ENCODE measurements at regions not wholly inside any gene's neighbourhood (a gene's known extent, or its start where the extent isn't known, plus 50 kb on each side); places are given as distances from the start of the nearest gene placed in this dataset.

DNA sequence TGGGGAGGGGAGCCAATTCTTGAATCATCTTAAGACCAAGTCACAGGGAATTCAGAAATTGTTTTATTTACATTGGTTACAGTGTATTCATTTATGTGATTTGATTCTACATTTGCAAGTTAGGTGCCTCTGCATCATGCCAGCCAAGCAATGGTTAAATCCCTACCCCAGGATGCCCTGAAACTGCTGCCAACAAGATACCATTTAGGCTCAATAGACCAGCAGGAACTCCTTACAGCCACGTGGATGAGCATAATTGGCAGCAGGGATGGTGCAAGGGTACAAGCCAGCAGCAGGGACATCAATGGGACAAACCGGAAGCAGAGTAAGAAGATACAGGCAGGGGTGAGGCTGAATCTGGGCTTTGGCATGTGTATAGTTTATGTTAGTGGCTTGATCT lies 72.4 kb upstream of the NBEA start:
- H3K27me3 ChIP-seq (ENCODE audit: control insufficient read depth in 2 of 2, insufficient read depth in 2 of 2, low read length in 2 of 2), result no peaks in the 10 kb centered on the region
- H3K4me2 ChIP-seq (ENCODE audit: insufficient read depth, low read length), result no peak overlapping the region
- H3K36me3 ChIP-seq (ENCODE audit: control insufficient read depth in 2 of 2, extremely low read depth in 1 of 2, insufficient read depth in 2 of 2, low read length in 2 of 2), result no peaks in the 10 kb centered on the region
- TF ChIP-seq, protein P1, sequence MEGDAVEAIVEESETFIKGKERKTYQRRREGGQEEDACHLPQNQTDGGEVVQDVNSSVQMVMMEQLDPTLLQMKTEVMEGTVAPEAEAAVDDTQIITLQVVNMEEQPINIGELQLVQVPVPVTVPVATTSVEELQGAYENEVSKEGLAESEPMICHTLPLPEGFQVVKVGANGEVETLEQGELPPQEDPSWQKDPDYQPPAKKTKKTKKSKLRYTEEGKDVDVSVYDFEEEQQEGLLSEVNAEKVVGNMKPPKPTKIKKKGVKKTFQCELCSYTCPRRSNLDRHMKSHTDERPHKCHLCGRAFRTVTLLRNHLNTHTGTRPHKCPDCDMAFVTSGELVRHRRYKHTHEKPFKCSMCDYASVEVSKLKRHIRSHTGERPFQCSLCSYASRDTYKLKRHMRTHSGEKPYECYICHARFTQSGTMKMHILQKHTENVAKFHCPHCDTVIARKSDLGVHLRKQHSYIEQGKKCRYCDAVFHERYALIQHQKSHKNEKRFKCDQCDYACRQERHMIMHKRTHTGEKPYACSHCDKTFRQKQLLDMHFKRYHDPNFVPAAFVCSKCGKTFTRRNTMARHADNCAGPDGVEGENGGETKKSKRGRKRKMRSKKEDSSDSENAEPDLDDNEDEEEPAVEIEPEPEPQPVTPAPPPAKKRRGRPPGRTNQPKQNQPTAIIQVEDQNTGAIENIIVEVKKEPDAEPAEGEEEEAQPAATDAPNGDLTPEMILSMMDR (IDR thresholded peaks at IDR 0.05; ENCODE audit: extremely low read depth in 1 of 2, insufficient read depth in 1 of 2, low read depth in 1 of 2, low read length in 2 of 2), result no peak
- no peak for TF ChIP-seq FOS (IDR thresholded peaks at IDR 0.05; ENCODE audit: borderline replicate concordance, insufficient read depth, low read length)
- TF ChIP-seq MYC (IDR thresholded peaks at IDR 0.05; ENCODE audit: low read depth, low read length), result no peak
- TF ChIP-seq, protein P2, sequence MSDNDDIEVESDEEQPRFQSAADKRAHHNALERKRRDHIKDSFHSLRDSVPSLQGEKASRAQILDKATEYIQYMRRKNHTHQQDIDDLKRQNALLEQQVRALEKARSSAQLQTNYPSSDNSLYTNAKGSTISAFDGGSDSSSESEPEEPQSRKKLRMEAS (IDR thresholded peaks at IDR 0.05; ENCODE audit: insufficient read depth, insufficient read length), result no peak
- TF ChIP-seq JUN (IDR thresholded peaks at IDR 0.05; ENCODE audit: borderline replicate concordance, insufficient read depth, insufficient read length, low read depth), result no peak
- no peak for TF ChIP-seq POLR2AphosphoS5 (IDR thresholded peaks at IDR 0.05; ENCODE audit: insufficient read depth, low read depth, low read length)
- no peak for TF ChIP-seq GATA2 (IDR thresholded peaks at IDR 0.05; ENCODE audit: insufficient read depth, insufficient read length, low read depth, low read length)
- no peak for TF ChIP-seq EZH2 (IDR thresholded peaks at IDR 0.05; ENCODE audit: borderline replicate concordance, low read depth, low read length, severe bottlenecking)
- no peak for TF ChIP-seq POLR2A (IDR thresholded peaks at IDR 0.05; ENCODE audit: low read depth, low read length)
- intact Hi-C loops (cut with micrococcal nuclease) (no loop called here), dilution Hi-C loops (cut with MboI; ENCODE audit: extremely low pct_ligation_motif_present, low sequenced_read_pairs) (no loop called here)
- no peaks in the 10 kb centered on the region for H3K4me1 ChIP-seq (ENCODE audit: control insufficient read depth, extremely low read depth, insufficient read depth, low read length)
- no peaks in the 10 kb centered on the region for H3K79me2 ChIP-seq (ENCODE audit: control insufficient read depth, insufficient read depth, low read length)
- CTCF ChIA-PET, result no interaction called here
- H4K20me1 ChIP-seq (replicated peaks; ENCODE audit: control insufficient read depth, extremely low read depth, insufficient read depth, low read length), result no peaks in the 10 kb centered on the region
- no peak overlapping the region for H3K27ac ChIP-seq (ENCODE audit: insufficient read depth, low read depth, low read length)
- no peak overlapping the region for H2AFZ ChIP-seq (ENCODE audit: low read depth, low read length)
- FAIRE-seq (no peak), DNase-seq (ENCODE audit: low read depth, low spot score) (no peak)
- no peak overlapping the region for H3K9ac ChIP-seq (replicated peaks; ENCODE audit: extremely low read depth, insufficient read depth, low read length)
- H3K9me3 ChIP-seq (replicated peaks; ENCODE audit: control insufficient read depth, insufficient read depth, low read length), result no peaks in the 10 kb centered on the region
- no peak overlapping the region for H3K4me3 ChIP-seq (replicated peaks in 1 of 3; ENCODE audit: insufficient read depth in 1 of 3, low read depth in 1 of 3, low read length in 3 of 3)
- H3K9me1 ChIP-seq (replicated peaks; ENCODE audit: control insufficient read depth, extremely low read depth, insufficient read depth, low read length), result no peaks in the 10 kb centered on the region
- BruUV-seq (replicated peaks), result no TSS peak
- POLR2A ChIA-PET, result no interaction called here
